ENCODE measurements at regions not wholly inside any gene's neighbourhood (a gene's known extent, or its start where the extent isn't known, plus 50 kb on each side); places are given as distances from the start of the nearest gene placed in this dataset.

DNA sequence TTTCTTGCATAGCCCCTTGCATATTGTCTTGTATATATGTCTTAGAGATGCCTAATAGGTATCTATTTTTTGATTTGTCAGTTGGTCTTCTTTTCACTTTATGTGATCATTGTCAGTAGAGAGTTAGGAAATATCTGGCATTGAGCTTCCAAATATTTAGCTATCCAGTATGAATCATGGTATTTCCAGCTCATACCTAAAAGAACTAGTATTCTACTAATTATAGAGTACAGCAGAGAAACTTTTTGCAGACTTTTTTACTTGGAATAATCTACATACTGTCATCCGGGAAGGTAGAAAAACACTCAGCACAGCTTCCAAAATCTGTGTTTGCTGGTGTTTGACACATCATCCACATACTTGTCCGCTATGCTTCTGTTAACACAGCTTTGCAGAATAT, 156.4 kb upstream of the HTR1E start:
- TF ChIP-seq, protein P1, sequence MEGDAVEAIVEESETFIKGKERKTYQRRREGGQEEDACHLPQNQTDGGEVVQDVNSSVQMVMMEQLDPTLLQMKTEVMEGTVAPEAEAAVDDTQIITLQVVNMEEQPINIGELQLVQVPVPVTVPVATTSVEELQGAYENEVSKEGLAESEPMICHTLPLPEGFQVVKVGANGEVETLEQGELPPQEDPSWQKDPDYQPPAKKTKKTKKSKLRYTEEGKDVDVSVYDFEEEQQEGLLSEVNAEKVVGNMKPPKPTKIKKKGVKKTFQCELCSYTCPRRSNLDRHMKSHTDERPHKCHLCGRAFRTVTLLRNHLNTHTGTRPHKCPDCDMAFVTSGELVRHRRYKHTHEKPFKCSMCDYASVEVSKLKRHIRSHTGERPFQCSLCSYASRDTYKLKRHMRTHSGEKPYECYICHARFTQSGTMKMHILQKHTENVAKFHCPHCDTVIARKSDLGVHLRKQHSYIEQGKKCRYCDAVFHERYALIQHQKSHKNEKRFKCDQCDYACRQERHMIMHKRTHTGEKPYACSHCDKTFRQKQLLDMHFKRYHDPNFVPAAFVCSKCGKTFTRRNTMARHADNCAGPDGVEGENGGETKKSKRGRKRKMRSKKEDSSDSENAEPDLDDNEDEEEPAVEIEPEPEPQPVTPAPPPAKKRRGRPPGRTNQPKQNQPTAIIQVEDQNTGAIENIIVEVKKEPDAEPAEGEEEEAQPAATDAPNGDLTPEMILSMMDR (IDR thresholded peaks at IDR 0.05): no peak
- no peak for TF ChIP-seq POLR2A (IDR thresholded peaks at IDR 0.05)

All from body of pancreas (tissue), 4 donors.